WTC11 (cell line): ENCODE measurements at regions not wholly inside any gene's neighbourhood (a gene's known extent, or its start where the extent isn't known, plus 50 kb on each side); places are given as distances from the start of the nearest gene placed in this dataset.

Experiments
- ATAC-seq: fragments of 200-7000 bp; cut with Tn5 transposase; 2 replicates; pipeline ENCODE4 v1.10.0; 2021; ENCODE audit warnings: mild to moderate bottlenecking, moderate library complexity
- CTCF ChIA-PET: fragments of 300-600 bp; sonication (Branson Sonifier 250); formaldehyde crosslinking; loops from one replicate; lab custom pipeline; 2021; ENCODE audit warnings: antibody characterized with exemption; lab: Charles Lee
- POLR2A ChIA-PET: fragments of 350-600 bp; sonication (Branson Sonifier 250); formaldehyde crosslinking; loops from one replicate; lab custom pipeline; 2021; ENCODE audit warnings: antibody characterized with exemption; lab: Charles Lee
- DNase-seq: peaks from one replicate; pipeline ENCODE4 v3.0.0; 2021; ENCODE audit warnings: low spot score
- H3K27ac Mint-ChIP-seq: 2 replicates; pipeline ENCODE4 v1.8.0; 2021; ENCODE audit warnings: mixed read lengths
- H3K27me3 Mint-ChIP-seq: 2 replicates; pipeline ENCODE4 v1.8.0; 2021; ENCODE audit warnings: low read depth, mild to moderate bottlenecking, moderate library complexity, mixed read lengths
- H3K36me3 Mint-ChIP-seq: 2 replicates; pipeline ENCODE4 v1.8.0; 2021; ENCODE audit warnings: mixed read lengths
- H3K4me1 Mint-ChIP-seq: 2 replicates; pipeline ENCODE4 v1.8.0; 2022; ENCODE audit warnings: mixed read lengths
- H3K4me3 Mint-ChIP-seq: 2 replicates; pipeline ENCODE4 v1.8.0; 2021; ENCODE audit warnings: mild to moderate bottlenecking, moderate library complexity, mixed read lengths
- H3K9me3 Mint-ChIP-seq: 2 replicates; pipeline ENCODE4 v1.8.0; 2021; ENCODE audit warnings: mixed read lengths
- ELF4 ChIP-seq: sonication (generic); formaldehyde crosslinking; IDR thresholded peaks from 2 replicates; pipeline ENCODE4 v1.8.1; 2022; ENCODE audit warnings: low read depth, mild to moderate bottlenecking, moderate library complexity, missing genetic modification reagents
- ETV6 ChIP-seq: sonication (generic); formaldehyde crosslinking; IDR thresholded peaks from 2 replicates; pipeline ENCODE4 v1.8.1; 2022; ENCODE audit warnings: mild to moderate bottlenecking, missing genetic modification reagents
- FOXJ3 ChIP-seq: sonication (generic); formaldehyde crosslinking; IDR thresholded peaks from 2 replicates; pipeline ENCODE4 v1.9.0; 2021; ENCODE audit warnings: missing genetic modification reagents, mild to moderate bottlenecking, borderline replicate concordance
- FOXK1 ChIP-seq: sonication (generic); formaldehyde crosslinking; IDR thresholded peaks from 2 replicates; pipeline ENCODE4 v1.8.0; 2022; ENCODE audit warnings: mild to moderate bottlenecking, moderate library complexity, missing genetic modification reagents
- IRF2 ChIP-seq: sonication (generic); formaldehyde crosslinking; IDR thresholded peaks from 2 replicates; pipeline ENCODE4 v1.8.0; 2022; ENCODE audit warnings: low read depth, missing genetic modification reagents, borderline replicate concordance
- KAT7 ChIP-seq: sonication (generic); formaldehyde crosslinking; IDR thresholded peaks from 2 replicates; pipeline ENCODE4 v1.8.1; 2023; ENCODE audit warnings: missing genetic modification reagents, mild to moderate bottlenecking, borderline replicate concordance
- NR3C1 ChIP-seq: sonication (generic); formaldehyde crosslinking; conservative IDR thresholded peaks from 2 replicates; pipeline ENCODE4 v1.8.1; 2023; ENCODE audit warnings: low read depth, mild to moderate bottlenecking, missing genetic modification reagents
- OVOL2 ChIP-seq: fragments of 250-450 bp; sonication (Bioruptor Pico); IDR thresholded peaks from 2 replicates; pipeline ENCODE4 v1.9.0; 2021; ENCODE audit warnings: mild to moderate bottlenecking, borderline replicate concordance
- SOX15 ChIP-seq: fragments of 250-450 bp; sonication (Bioruptor Pico); IDR thresholded peaks from 2 replicates; pipeline ENCODE4 v1.9.0; 2021; ENCODE audit warnings: mild to moderate bottlenecking
- TP53 ChIP-seq: sonication (generic); formaldehyde crosslinking; IDR thresholded peaks from 2 replicates; pipeline ENCODE4 v1.8.1; 2023; ENCODE audit warnings: mild to moderate bottlenecking, missing genetic modification reagents
- TF ChIP-seq, protein P1 (sequence below): fragments of 200-600 bp; IDR thresholded peaks from 2 replicates; pipeline ENCODE4 v1.8.0; 2022; ENCODE audit warnings: antibody characterized with exemption
- TF ChIP-seq, protein P2 (sequence below): sonication (generic); formaldehyde crosslinking; IDR thresholded peaks from 2 replicates; pipeline ENCODE4 v1.8.1; 2023; ENCODE audit warnings: mild to moderate bottlenecking, missing genetic modification reagents
- TF ChIP-seq, protein P3 (sequence below): sonication (generic); formaldehyde crosslinking; IDR thresholded peaks from 2 replicates; pipeline ENCODE4 v1.8.1; 2022; ENCODE audit warnings: missing genetic modification reagents, borderline replicate concordance
- TF ChIP-seq, protein P4 (sequence below): sonication (generic); formaldehyde crosslinking; IDR thresholded peaks from 2 replicates; pipeline ENCODE4 v1.8.0; 2023; ENCODE audit warnings: missing genetic modification reagents, mild to moderate bottlenecking, borderline replicate concordance
- TF ChIP-seq, protein P5 (sequence below): sonication (generic); formaldehyde crosslinking; IDR thresholded peaks from 2 replicates; pipeline ENCODE4 v1.8.0; 2022; ENCODE audit warnings: missing genetic modification reagents
- TF ChIP-seq, protein P6 (sequence below): sonication (generic); formaldehyde crosslinking; IDR thresholded peaks from 2 replicates; pipeline ENCODE4 v1.8.1; 2023; ENCODE audit warnings: mild to moderate bottlenecking, missing genetic modification reagents
- TF ChIP-seq, protein P7 (sequence below): fragments of 250-450 bp; sonication (Bioruptor Pico); IDR thresholded peaks from 2 replicates; pipeline ENCODE4 v1.9.0; 2021; ENCODE audit warnings: moderate library complexity, mild to moderate bottlenecking, inconsistent platforms, borderline replicate concordance
- TF ChIP-seq, protein P8 (sequence below): sonication (generic); formaldehyde crosslinking; IDR thresholded peaks from 2 replicates; pipeline ENCODE4 v1.8.0; 2022; ENCODE audit warnings: mild to moderate bottlenecking, missing genetic modification reagents

DNA sequence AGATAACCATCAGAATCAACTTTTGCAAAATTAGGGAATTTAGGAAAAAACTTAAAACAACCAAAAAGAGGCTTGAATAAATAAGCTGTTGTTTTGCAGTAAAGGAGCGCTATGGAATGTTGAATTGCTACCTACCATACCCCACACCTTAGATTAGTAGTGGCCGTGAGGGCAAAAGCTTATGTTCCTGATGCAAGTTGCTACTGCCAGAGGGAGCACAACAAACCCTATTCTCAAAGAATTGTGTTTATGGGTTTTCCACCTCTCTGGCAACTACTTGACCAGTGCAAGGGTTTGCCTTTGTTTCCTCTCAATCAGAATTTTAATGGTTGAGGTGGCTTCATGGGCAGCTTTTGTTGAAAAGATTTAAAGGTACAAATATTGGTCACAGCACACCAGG is 268.1 kb downstream of the LAS1L start:
- H3K9me3 Mint-ChIP-seq = no peaks in the 10 kb centered on the region
- ChIA-PET CTCF (interaction anchor here (0.9 to 1.5 kb wide), 3 partner anchors 34 to 262 kb away, joined by 3 to 4 read pairs (median 3); partner anchors contain the start of gene ZC3H12B), POLR2A (interaction anchor here (0.5 to 0.7 kb wide), 2 partner anchors 197 to 251 kb away, joined by 3 read pairs; no protein-coding TSS in a partner anchor)

More for the DNA sequence above, 268.1 kb downstream of the LAS1L start:
- Mint-ChIP-seq H3K27ac (peak overlapping the region; percentile 85; the same call in 1 of the 2 replicates), H3K4me1 (peaks cover 24% of the 10 kb centered on the region), H3K27me3 (no peaks in the 10 kb centered on the region), H3K4me3 (no peak overlapping the region), H3K36me3 (no peaks in the 10 kb centered on the region)
- ATAC-seq (peak; percentile 62), DNase-seq (no peak)
- TF ChIP-seq, protein P1, sequence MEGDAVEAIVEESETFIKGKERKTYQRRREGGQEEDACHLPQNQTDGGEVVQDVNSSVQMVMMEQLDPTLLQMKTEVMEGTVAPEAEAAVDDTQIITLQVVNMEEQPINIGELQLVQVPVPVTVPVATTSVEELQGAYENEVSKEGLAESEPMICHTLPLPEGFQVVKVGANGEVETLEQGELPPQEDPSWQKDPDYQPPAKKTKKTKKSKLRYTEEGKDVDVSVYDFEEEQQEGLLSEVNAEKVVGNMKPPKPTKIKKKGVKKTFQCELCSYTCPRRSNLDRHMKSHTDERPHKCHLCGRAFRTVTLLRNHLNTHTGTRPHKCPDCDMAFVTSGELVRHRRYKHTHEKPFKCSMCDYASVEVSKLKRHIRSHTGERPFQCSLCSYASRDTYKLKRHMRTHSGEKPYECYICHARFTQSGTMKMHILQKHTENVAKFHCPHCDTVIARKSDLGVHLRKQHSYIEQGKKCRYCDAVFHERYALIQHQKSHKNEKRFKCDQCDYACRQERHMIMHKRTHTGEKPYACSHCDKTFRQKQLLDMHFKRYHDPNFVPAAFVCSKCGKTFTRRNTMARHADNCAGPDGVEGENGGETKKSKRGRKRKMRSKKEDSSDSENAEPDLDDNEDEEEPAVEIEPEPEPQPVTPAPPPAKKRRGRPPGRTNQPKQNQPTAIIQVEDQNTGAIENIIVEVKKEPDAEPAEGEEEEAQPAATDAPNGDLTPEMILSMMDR = no peak
- TF ChIP-seq SOX15 (CRISPR knock-in tag) (no peak), FOXK1 (no peak), IRF2 (CRISPR knock-in tag) (no peak), NR3C1 (CRISPR knock-in tag) (no peak), KAT7 (CRISPR knock-in tag) (no peak), TP53 (CRISPR knock-in tag) (no peak), ETV6 (no peak), FOXJ3 (CRISPR knock-in tag) (no peak), ELF4 (CRISPR knock-in tag) (no peak), OVOL2 (CRISPR knock-in tag) (no peak)
- TF ChIP-seq, protein P2, sequence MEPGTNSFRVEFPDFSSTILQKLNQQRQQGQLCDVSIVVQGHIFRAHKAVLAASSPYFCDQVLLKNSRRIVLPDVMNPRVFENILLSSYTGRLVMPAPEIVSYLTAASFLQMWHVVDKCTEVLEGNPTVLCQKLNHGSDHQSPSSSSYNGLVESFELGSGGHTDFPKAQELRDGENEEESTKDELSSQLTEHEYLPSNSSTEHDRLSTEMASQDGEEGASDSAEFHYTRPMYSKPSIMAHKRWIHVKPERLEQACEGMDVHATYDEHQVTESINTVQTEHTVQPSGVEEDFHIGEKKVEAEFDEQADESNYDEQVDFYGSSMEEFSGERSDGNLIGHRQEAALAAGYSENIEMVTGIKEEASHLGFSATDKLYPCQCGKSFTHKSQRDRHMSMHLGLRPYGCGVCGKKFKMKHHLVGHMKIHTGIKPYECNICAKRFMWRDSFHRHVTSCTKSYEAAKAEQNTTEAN (CRISPR knock-in tag) = no peak
- TF ChIP-seq, protein P3, sequence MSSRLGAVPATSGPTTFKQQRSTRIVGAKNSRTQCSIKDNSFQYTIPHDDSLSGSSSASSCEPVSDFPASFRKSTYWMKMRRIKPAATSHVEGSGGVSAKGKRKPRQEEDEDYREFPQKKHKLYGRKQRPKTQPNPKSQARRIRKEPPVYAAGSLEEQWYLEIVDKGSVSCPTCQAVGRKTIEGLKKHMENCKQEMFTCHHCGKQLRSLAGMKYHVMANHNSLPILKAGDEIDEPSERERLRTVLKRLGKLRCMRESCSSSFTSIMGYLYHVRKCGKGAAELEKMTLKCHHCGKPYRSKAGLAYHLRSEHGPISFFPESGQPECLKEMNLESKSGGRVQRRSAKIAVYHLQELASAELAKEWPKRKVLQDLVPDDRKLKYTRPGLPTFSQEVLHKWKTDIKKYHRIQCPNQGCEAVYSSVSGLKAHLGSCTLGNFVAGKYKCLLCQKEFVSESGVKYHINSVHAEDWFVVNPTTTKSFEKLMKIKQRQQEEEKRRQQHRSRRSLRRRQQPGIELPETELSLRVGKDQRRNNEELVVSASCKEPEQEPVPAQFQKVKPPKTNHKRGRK (CRISPR knock-in tag) = no peak
- TF ChIP-seq, protein P4, sequence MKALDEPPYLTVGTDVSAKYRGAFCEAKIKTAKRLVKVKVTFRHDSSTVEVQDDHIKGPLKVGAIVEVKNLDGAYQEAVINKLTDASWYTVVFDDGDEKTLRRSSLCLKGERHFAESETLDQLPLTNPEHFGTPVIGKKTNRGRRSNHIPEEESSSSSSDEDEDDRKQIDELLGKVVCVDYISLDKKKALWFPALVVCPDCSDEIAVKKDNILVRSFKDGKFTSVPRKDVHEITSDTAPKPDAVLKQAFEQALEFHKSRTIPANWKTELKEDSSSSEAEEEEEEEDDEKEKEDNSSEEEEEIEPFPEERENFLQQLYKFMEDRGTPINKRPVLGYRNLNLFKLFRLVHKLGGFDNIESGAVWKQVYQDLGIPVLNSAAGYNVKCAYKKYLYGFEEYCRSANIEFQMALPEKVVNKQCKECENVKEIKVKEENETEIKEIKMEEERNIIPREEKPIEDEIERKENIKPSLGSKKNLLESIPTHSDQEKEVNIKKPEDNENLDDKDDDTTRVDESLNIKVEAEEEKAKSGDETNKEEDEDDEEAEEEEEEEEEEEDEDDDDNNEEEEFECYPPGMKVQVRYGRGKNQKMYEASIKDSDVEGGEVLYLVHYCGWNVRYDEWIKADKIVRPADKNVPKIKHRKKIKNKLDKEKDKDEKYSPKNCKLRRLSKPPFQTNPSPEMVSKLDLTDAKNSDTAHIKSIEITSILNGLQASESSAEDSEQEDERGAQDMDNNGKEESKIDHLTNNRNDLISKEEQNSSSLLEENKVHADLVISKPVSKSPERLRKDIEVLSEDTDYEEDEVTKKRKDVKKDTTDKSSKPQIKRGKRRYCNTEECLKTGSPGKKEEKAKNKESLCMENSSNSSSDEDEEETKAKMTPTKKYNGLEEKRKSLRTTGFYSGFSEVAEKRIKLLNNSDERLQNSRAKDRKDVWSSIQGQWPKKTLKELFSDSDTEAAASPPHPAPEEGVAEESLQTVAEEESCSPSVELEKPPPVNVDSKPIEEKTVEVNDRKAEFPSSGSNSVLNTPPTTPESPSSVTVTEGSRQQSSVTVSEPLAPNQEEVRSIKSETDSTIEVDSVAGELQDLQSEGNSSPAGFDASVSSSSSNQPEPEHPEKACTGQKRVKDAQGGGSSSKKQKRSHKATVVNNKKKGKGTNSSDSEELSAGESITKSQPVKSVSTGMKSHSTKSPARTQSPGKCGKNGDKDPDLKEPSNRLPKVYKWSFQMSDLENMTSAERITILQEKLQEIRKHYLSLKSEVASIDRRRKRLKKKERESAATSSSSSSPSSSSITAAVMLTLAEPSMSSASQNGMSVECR (CRISPR knock-in tag) = no peak
- TF ChIP-seq, protein P5, sequence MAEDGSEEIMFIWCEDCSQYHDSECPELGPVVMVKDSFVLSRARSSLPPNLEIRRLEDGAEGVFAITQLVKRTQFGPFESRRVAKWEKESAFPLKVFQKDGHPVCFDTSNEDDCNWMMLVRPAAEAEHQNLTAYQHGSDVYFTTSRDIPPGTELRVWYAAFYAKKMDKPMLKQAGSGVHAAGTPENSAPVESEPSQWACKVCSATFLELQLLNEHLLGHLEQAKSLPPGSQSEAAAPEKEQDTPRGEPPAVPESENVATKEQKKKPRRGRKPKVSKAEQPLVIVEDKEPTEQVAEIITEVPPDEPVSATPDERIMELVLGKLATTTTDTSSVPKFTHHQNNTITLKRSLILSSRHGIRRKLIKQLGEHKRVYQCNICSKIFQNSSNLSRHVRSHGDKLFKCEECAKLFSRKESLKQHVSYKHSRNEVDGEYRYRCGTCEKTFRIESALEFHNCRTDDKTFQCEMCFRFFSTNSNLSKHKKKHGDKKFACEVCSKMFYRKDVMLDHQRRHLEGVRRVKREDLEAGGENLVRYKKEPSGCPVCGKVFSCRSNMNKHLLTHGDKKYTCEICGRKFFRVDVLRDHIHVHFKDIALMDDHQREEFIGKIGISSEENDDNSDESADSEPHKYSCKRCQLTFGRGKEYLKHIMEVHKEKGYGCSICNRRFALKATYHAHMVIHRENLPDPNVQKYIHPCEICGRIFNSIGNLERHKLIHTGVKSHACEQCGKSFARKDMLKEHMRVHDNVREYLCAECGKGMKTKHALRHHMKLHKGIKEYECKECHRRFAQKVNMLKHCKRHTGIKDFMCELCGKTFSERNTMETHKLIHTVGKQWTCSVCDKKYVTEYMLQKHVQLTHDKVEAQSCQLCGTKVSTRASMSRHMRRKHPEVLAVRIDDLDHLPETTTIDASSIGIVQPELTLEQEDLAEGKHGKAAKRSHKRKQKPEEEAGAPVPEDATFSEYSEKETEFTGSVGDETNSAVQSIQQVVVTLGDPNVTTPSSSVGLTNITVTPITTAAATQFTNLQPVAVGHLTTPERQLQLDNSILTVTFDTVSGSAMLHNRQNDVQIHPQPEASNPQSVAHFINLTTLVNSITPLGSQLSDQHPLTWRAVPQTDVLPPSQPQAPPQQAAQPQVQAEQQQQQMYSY (CRISPR knock-in tag) = no peak
- TF ChIP-seq, protein P6, sequence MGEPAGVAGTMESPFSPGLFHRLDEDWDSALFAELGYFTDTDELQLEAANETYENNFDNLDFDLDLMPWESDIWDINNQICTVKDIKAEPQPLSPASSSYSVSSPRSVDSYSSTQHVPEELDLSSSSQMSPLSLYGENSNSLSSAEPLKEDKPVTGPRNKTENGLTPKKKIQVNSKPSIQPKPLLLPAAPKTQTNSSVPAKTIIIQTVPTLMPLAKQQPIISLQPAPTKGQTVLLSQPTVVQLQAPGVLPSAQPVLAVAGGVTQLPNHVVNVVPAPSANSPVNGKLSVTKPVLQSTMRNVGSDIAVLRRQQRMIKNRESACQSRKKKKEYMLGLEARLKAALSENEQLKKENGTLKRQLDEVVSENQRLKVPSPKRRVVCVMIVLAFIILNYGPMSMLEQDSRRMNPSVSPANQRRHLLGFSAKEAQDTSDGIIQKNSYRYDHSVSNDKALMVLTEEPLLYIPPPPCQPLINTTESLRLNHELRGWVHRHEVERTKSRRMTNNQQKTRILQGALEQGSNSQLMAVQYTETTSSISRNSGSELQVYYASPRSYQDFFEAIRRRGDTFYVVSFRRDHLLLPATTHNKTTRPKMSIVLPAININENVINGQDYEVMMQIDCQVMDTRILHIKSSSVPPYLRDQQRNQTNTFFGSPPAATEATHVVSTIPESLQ (CRISPR knock-in tag) = no peak
- TF ChIP-seq, protein P7, sequence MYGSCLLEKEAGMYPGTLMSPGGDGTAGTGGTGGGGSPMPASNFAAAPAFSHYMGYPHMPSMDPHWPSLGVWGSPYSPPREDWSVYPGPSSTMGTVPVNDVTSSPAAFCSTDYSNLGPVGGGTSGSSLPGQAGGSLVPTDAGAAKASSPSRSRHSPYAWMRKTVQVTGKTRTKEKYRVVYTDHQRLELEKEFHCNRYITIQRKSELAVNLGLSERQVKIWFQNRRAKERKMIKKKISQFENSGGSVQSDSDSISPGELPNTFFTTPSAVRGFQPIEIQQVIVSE (CRISPR knock-in tag) = no peak
- TF ChIP-seq, protein P8, sequence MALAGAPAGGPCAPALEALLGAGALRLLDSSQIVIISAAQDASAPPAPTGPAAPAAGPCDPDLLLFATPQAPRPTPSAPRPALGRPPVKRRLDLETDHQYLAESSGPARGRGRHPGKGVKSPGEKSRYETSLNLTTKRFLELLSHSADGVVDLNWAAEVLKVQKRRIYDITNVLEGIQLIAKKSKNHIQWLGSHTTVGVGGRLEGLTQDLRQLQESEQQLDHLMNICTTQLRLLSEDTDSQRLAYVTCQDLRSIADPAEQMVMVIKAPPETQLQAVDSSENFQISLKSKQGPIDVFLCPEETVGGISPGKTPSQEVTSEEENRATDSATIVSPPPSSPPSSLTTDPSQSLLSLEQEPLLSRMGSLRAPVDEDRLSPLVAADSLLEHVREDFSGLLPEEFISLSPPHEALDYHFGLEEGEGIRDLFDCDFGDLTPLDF = no peak
